Immature natural killer cell (primary cell): ENCODE measurements at regions not wholly inside any gene's neighbourhood (a gene's known extent, or its start where the extent isn't known, plus 50 kb on each side); places are given as distances from the start of the nearest gene placed in this dataset.

ENCODE experiments used
- DNase-seq, 3 donors: peaks; one replicate each; pipeline ENCODE4 v3.0.0; 2022; ENCODE audit warnings: mixed read lengths in 1 of 3
- H3K27ac Mint-ChIP-seq, 6 donors: one replicate each; pipeline ENCODE4 v1.8.0; 2020; ENCODE audit warnings: mixed read lengths in 6 of 6, mild to moderate bottlenecking in 5 of 6, inconsistent platforms in 4 of 6, moderate library complexity in 3 of 6
- H3K27me3 Mint-ChIP-seq, 3 donors: one replicate each; pipeline ENCODE4 v1.8.0; 2020 to 2021; ENCODE audit warnings: low read depth in 3 of 3, mild to moderate bottlenecking in 3 of 3, mixed read lengths in 3 of 3, moderate library complexity in 3 of 3, inconsistent platforms in 1 of 3
- H3K36me3 Mint-ChIP-seq, 3 donors: one replicate each; pipeline ENCODE4 v1.8.0; 2020; ENCODE audit warnings: mixed read lengths in 3 of 3, inconsistent platforms in 2 of 3, mild to moderate bottlenecking in 2 of 3
- H3K4me1 Mint-ChIP-seq, 2 donors: one replicate each; pipeline ENCODE4 v1.8.0; 2020; ENCODE audit warnings: inconsistent platforms in 2 of 2, mild to moderate bottlenecking in 2 of 2, mixed read lengths in 2 of 2, moderate library complexity in 1 of 2
- H3K4me3 Mint-ChIP-seq, 5 donors: one replicate each; pipeline ENCODE4 v1.8.0; 2020; ENCODE audit warnings: mild to moderate bottlenecking in 5 of 5, mixed read lengths in 5 of 5, inconsistent platforms in 3 of 5, moderate library complexity in 3 of 5
- H3K9me3 Mint-ChIP-seq, 6 donors: one replicate each; pipeline ENCODE4 v1.8.0; 2020; ENCODE audit warnings: mild to moderate bottlenecking in 6 of 6, mixed read lengths in 6 of 6, inconsistent platforms in 4 of 6, moderate library complexity in 3 of 6

DNA sequence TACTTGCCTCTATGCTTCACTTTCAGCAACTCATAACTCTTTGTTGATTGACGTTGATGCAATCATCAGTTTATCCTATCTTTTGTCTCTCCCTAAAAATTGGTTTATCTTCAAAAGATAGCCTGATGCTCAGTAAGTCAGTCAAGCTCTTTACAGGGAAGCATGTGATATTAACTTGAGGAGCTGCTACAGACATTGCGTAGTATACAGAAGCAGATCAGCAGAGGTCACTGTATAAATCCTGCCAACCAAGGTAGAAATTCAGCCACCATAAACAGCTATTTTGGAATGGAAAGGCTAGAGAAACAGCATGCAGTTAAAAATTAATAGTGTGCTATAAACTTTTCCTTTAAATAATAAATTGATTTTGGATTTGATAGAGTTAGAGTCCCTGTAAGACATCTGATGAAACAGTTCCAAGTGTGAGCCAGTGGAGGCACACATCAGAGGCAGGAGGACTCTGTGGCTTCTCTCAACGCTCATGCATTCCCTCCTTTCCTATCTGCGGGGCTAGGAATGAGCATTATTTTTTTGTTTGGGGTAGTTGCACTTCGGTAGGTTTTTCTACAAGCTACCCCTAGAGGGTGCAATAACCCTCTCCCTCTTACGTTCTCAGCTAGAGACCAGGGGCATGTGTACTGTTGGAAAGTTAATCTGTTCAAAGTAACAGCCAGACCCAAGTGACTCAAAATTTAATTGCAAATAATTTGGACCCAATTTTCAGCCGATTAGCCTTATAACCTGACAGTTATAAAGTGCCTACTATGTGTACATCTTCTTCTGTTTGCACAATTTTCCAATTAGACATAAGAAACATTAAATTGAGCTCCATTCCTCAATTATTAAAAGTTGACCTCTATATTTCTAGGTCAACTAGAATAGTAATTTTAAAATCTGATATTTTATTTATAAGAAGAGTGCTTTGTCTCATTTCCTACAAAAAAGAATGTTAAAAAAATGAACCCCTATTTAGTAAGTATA, 647.7 kb upstream of the SOX9 start:
- Mint-ChIP-seq H3K4me1 (no peaks in the 10 kb centered on the region), H3K27ac (no peak overlapping the region), H3K36me3 (no peaks in the 10 kb centered on the region), H3K9me3 (peaks cover 0 to 20% (median 2%) of the 10 kb centered on the region in 6 donors), H3K27me3 (no peaks in the 10 kb centered on the region), H3K4me3 (no peak overlapping the region)
- no peak for DNase-seq

- no peaks in the 10 kb centered on the region for H3K36me3 Mint-ChIP-seq
- H3K4me1 Mint-ChIP-seq = no peaks in the 10 kb centered on the region
- no peak overlapping the region for H3K27ac Mint-ChIP-seq
- no peak for DNase-seq
- H3K4me3 Mint-ChIP-seq = no peak overlapping the region
- H3K27me3 Mint-ChIP-seq = no peaks in the 10 kb centered on the region
- peaks cover 2 to 23% (median 8%) of the 10 kb centered on the region in 6 donors for H3K9me3 Mint-ChIP-seq
Observed at GRCh38 chr17:71477356-71477755, 643.5 kb upstream of the SOX9 start.

- Mint-ChIP-seq H3K27me3 (peaks cover 0 to 1% (median 0%) of the 10 kb centered on the region in 3 donors), H3K4me3 (no peak overlapping the region), H3K36me3 (no peaks in the 10 kb centered on the region), H3K27ac (no peak overlapping the region), H3K9me3 (peaks cover 2 to 19% (median 8%) of the 10 kb centered on the region in 6 donors), H3K4me1 (no peaks in the 10 kb centered on the region)
- DNase-seq = no peak
Observed at GRCh38 chr17:71480099-71480498, 640.7 kb upstream of the SOX9 start.

DNA sequence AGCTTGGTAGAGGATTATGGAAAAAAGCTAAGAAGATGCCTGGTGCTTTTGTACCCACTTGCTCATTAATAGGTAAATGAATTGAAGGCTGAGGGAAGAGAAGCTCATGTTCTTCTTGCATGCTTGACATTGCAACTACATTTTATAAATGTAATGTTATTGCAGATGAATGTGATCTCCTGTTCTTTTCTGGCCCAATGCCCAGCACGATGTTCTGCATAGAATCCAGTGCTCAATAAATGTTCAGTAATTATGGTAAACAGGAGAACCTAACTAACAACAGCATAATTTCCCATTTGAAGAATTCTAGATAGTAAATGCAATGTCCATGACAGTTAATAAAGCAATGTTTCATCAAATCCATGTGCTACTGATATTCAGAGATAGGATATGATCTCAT, 638.2 kb upstream of the SOX9 start:
- Mint-ChIP-seq H3K9me3 (peaks cover 2 to 21% (median 7%) of the 10 kb centered on the region in 6 donors), H3K27me3 (peaks cover 0 to 1% (median 0%) of the 10 kb centered on the region in 3 donors), H3K4me3 (no peak overlapping the region), H3K4me1 (no peaks in the 10 kb centered on the region), H3K36me3 (no peaks in the 10 kb centered on the region), H3K27ac (no peak overlapping the region)
- no peak for DNase-seq

GRCh38 chr17:71484546-71484945, 636.3 kb upstream of the SOX9 start:
- H3K9me3 Mint-ChIP-seq = peaks cover 2 to 12% (median 5%) of the 10 kb centered on the region in 6 donors
- H3K27me3 Mint-ChIP-seq = peaks cover 0 to 1% (median 0%) of the 10 kb centered on the region in 3 donors
- H3K27ac Mint-ChIP-seq = no peak overlapping the region
- DNase-seq = no peak
- H3K4me3 Mint-ChIP-seq = no peak overlapping the region
- H3K4me1 Mint-ChIP-seq = no peaks in the 10 kb centered on the region
- no peaks in the 10 kb centered on the region for H3K36me3 Mint-ChIP-seq

DNA sequence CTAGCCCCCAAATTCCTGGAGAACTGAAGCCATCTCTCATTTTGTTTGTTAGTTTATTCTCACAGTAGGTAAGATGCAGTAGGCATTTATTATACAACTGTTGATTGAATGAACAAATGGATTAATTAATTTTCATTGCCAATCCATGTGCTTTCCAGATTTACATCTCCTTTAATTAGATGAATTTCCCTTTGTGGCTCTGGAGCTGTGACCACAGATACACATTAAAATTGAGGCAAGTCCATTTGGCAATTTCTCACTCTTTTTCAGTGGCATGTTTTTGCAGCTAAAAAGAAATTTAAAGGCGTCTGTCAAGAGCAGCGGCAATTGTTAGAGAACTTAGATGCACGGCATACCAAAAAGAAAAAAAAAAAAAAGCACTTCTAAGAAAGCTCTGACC, 635.4 kb upstream of the SOX9 start:
- Mint-ChIP-seq H3K9me3 (peaks cover 2 to 12% (median 5%) of the 10 kb centered on the region in 6 donors), H3K27me3 (peaks cover 0 to 1% (median 0%) of the 10 kb centered on the region in 3 donors), H3K4me3 (no peak overlapping the region), H3K36me3 (no peaks in the 10 kb centered on the region), H3K4me1 (no peaks in the 10 kb centered on the region), H3K27ac (no peak overlapping the region)
- no peak for DNase-seq

GRCh38 chr17:71486261-71486660, 634.6 kb upstream of the SOX9 start:
- Mint-ChIP-seq H3K36me3 (no peaks in the 10 kb centered on the region), H3K9me3 (peaks cover 2 to 10% (median 4%) of the 10 kb centered on the region in 6 donors), H3K27ac (no peak overlapping the region), H3K4me1 (no peaks in the 10 kb centered on the region), H3K27me3 (peaks cover 0 to 1% (median 0%) of the 10 kb centered on the region in 3 donors), H3K4me3 (no peak overlapping the region)
- DNase-seq = no peak

- Mint-ChIP-seq H3K27me3 (no peaks in the 10 kb centered on the region), H3K27ac (no peak overlapping the region), H3K36me3 (no peaks in the 10 kb centered on the region), H3K4me1 (no peaks in the 10 kb centered on the region), H3K9me3 (peaks cover 0 to 18% (median 4%) of the 10 kb centered on the region in 6 donors), H3K4me3 (no peak overlapping the region)
- DNase-seq = no peak
Observed at GRCh38 chr17:71488851-71489250, 632.0 kb upstream of the SOX9 start.

DNA sequence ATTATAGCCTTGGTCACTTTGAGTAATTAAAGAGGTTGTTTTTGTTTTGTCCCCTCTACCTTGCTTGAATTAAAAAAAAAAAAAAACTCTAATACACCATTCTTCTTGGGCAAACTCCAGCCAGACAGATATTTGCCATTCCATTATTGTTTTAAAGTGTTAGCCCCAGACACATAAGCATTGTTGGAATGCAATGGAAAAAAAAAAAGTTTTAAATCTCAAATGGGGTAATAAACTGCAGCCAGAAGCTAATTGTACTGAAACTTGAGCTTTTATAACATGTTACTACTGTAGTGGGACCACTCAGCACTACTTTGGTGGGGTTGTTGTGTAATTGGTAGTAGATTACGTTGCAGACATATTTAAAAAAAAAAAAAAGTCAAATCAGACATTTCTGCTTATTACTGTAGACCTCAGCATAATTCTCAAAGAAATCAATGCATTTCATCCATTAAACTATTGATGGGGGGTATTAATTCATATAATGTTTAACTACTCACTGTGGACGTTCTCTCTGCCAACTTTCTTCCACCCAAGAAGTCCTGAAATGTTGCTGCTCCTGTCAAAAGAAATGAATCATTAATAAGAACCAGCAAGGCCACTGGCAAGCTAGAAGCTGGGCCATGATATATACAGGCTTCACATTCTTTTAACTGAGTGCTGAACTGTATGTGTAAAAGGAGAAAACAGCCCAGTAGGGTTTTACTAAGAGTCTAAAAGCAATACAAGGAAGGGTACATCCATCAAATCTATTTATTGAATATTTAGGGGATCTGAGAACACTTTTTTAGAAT, 626.6 kb upstream of the SOX9 start:
- Mint-ChIP-seq H3K4me3 (no peak overlapping the region), H3K4me1 (no peaks in the 10 kb centered on the region), H3K36me3 (no peaks in the 10 kb centered on the region), H3K27me3 (no peaks in the 10 kb centered on the region), H3K27ac (no peak overlapping the region), H3K9me3 (peaks cover 2 to 16% (median 5%) of the 10 kb centered on the region in 6 donors)
- no peak for DNase-seq

GRCh38 chr17:71495420-71495819, 625.4 kb upstream of the SOX9 start:
- no peak overlapping the region for H3K4me3 Mint-ChIP-seq
- H3K27ac Mint-ChIP-seq = no peak overlapping the region
- no peak for DNase-seq
- H3K4me1 Mint-ChIP-seq = no peaks in the 10 kb centered on the region
- peaks cover 2 to 16% (median 5%) of the 10 kb centered on the region in 6 donors for H3K9me3 Mint-ChIP-seq
- no peaks in the 10 kb centered on the region for H3K27me3 Mint-ChIP-seq
- no peaks in the 10 kb centered on the region for H3K36me3 Mint-ChIP-seq

GRCh38 chr17:71496552-71496951, 624.3 kb upstream of the SOX9 start:
- Mint-ChIP-seq H3K36me3 (no peaks in the 10 kb centered on the region), H3K27ac (no peak overlapping the region), H3K4me3 (no peak overlapping the region), H3K4me1 (no peaks in the 10 kb centered on the region), H3K27me3 (peaks cover 0 to under 1% (median 0%) of the 10 kb centered on the region in 3 donors), H3K9me3 (peaks cover 2 to 16% (median 5%) of the 10 kb centered on the region in 6 donors)
- DNase-seq = no peak

DNA sequence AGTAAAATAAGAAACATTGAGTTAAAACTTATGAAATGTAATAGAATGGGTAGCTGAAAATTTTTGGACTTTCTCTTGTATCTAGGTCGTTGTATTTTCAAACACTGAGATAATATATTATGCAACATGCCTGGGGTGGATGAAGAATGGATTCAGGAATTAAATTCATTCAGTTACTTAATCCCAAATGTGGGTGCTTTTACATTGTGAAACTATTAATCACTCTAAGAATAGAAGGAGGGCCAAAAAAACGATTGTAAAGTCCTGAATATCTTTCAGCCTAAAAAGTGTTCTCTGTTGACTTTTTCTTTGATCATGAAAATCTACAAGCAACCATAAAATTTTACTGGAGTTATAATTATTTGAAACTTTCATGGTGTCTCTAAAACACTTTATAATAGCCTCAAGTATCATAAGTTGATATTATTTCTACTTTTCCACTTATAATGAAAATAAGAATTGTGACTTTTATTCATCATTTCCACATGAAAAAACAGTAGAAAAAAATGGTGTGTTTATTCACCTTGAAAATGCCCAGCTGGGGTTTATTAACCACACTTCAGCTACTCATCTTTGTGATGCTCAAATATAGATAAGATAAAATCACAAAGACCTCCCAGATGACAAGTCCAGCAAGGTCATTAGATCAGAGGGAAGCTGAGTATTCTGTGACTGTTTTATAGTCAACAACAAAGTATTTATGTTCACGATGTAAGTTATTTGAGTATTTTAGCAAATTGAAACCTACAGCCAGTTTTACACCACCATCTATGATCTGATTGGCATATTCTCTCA, 619.9 kb upstream of the SOX9 start:
- no peaks in the 10 kb centered on the region for H3K36me3 Mint-ChIP-seq
- H3K27me3 Mint-ChIP-seq = peaks cover 0 to 2% (median 0%) of the 10 kb centered on the region in 3 donors
- DNase-seq = no peak
- no peaks in the 10 kb centered on the region for H3K4me1 Mint-ChIP-seq
- peaks cover 0 to 17% (median 5%) of the 10 kb centered on the region in 6 donors for H3K9me3 Mint-ChIP-seq
- H3K4me3 Mint-ChIP-seq = no peak overlapping the region
- H3K27ac Mint-ChIP-seq = no peak overlapping the region

GRCh38 chr17:71501711-71502110, 619.1 kb upstream of the SOX9 start:
- no peak for DNase-seq
- no peaks in the 10 kb centered on the region for H3K36me3 Mint-ChIP-seq
- H3K9me3 Mint-ChIP-seq = peaks cover 2 to 25% (median 6%) of the 10 kb centered on the region in 6 donors
- peaks cover 0 to 2% (median 2%) of the 10 kb centered on the region in 3 donors for H3K27me3 Mint-ChIP-seq
- H3K27ac Mint-ChIP-seq = no peak overlapping the region
- no peaks in the 10 kb centered on the region for H3K4me1 Mint-ChIP-seq
- no peak overlapping the region for H3K4me3 Mint-ChIP-seq
